HepG2 (cell line): ENCODE measurements at regions not wholly inside any gene's neighbourhood (a gene's known extent, or its start where the extent isn't known, plus 50 kb on each side); places are given as distances from the start of the nearest gene placed in this dataset.

ENCODE experiments used
- CREB1 ChIP-seq, 2 experiments: fragments of 450-650 bp in 1 of 2; IDR thresholded peaks; 2 replicates each; pipeline ENCODE4 v1.6.1; 2016 to 2017; ENCODE audit warnings: control low read depth in 1 of 2, mild to moderate bottlenecking in 1 of 2, missing compliant biosample characterization in 1 of 2, missing genetic modification characterization in 1 of 2
- GTF2F1 ChIP-seq: fragments of 150-350 bp; IDR thresholded peaks from 2 replicates; pipeline ENCODE4 v1.6.1; 2014; ENCODE audit warnings: low read length
- TGIF2 ChIP-seq: IDR thresholded peaks from 2 replicates; pipeline ENCODE4 v1.6.1; 2016; ENCODE audit warnings: control low read depth, missing compliant biosample characterization
- TF ChIP-seq, protein P1 (sequence below): sonication (generic); formaldehyde crosslinking; IDR thresholded peaks from 2 replicates; pipeline ENCODE4 v1.8.1; 2023; ENCODE audit warnings: missing genetic modification reagents, inconsistent platforms, borderline replicate concordance
- TF ChIP-seq, protein P2 (sequence below): sonication (generic); formaldehyde crosslinking; IDR thresholded peaks from 2 replicates; pipeline ENCODE4 v1.5.0; 2020; ENCODE audit warnings: mild to moderate bottlenecking, missing genetic modification reagents, moderate library complexity
- TF ChIP-seq, protein P3 (sequence below): sonication (generic); formaldehyde crosslinking; IDR thresholded peaks from 2 replicates; pipeline ENCODE4 v1.5.0; 2020; ENCODE audit warnings: mild to moderate bottlenecking, missing genetic modification reagents

DNA sequence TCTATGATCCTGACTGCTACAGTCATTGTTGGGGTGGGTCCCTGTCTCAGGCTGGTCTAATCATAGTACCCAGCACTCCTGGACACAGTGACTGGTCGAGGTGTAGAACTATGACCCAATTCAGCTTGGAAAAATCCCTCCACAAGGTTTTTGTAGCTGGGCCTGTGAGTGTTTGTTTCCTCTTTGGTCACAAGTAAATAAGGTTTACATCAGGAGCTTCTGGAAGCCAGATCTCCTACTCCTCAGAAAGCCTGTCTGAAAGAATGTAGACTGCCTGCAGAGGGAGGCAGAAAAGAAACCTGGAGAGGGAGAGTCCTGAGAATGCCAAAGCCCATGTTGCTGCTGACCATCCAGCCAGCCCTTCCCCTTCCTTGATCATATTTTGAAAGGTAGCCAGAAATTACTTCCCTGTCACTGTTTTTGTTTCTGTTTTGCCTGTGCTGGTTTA is 123.2 kb downstream of the RAP2B start:
- TF ChIP-seq, protein P1, sequence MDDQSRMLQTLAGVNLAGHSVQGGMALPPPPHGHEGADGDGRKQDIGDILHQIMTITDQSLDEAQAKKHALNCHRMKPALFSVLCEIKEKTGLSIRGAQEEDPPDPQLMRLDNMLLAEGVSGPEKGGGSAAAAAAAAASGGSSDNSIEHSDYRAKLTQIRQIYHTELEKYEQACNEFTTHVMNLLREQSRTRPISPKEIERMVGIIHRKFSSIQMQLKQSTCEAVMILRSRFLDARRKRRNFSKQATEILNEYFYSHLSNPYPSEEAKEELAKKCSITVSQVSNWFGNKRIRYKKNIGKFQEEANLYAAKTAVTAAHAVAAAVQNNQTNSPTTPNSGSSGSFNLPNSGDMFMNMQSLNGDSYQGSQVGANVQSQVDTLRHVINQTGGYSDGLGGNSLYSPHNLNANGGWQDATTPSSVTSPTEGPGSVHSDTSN (CRISPR knock-in tag): no peak
- TF ChIP-seq GTF2F1 (no peak), TGIF2 (CRISPR knock-in tag) (no peak), CREB1 (IDR thresholded peaks at IDR 0.05) (no peak), CREB1 (CRISPR knock-in tag; IDR thresholded peaks at IDR 0.05) (no peak)
- TF ChIP-seq, protein P2, sequence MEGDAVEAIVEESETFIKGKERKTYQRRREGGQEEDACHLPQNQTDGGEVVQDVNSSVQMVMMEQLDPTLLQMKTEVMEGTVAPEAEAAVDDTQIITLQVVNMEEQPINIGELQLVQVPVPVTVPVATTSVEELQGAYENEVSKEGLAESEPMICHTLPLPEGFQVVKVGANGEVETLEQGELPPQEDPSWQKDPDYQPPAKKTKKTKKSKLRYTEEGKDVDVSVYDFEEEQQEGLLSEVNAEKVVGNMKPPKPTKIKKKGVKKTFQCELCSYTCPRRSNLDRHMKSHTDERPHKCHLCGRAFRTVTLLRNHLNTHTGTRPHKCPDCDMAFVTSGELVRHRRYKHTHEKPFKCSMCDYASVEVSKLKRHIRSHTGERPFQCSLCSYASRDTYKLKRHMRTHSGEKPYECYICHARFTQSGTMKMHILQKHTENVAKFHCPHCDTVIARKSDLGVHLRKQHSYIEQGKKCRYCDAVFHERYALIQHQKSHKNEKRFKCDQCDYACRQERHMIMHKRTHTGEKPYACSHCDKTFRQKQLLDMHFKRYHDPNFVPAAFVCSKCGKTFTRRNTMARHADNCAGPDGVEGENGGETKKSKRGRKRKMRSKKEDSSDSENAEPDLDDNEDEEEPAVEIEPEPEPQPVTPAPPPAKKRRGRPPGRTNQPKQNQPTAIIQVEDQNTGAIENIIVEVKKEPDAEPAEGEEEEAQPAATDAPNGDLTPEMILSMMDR: no peak
- TF ChIP-seq, protein P3, sequence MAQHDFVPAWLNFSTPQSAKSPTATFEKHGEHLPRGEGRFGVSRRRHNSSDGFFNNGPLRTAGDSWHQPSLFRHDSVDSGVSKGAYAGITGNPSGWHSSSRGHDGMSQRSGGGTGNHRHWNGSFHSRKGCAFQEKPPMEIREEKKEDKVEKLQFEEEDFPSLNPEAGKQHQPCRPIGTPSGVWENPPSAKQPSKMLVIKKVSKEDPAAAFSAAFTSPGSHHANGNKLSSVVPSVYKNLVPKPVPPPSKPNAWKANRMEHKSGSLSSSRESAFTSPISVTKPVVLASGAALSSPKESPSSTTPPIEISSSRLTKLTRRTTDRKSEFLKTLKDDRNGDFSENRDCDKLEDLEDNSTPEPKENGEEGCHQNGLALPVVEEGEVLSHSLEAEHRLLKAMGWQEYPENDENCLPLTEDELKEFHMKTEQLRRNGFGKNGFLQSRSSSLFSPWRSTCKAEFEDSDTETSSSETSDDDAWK (CRISPR knock-in tag): no peak
